ENCODE measurements at regions not wholly inside any gene's neighbourhood (a gene's known extent, or its start where the extent isn't known, plus 50 kb on each side); places are given as distances from the start of the nearest gene placed in this dataset.

- CTCF ChIA-PET, result no interaction called here
- TF ChIP-seq, protein P1, sequence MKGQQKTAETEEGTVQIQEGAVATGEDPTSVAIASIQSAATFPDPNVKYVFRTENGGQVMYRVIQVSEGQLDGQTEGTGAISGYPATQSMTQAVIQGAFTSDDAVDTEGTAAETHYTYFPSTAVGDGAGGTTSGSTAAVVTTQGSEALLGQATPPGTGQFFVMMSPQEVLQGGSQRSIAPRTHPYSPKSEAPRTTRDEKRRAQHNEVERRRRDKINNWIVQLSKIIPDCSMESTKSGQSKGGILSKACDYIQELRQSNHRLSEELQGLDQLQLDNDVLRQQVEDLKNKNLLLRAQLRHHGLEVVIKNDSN (CRISPR knock-in tag; IDR thresholded peaks at IDR 0.05), result no peak
- no peaks in the 10 kb centered on the region for H3K27me3 Mint-ChIP-seq (ENCODE audit: low read depth)
- no peak overlapping the region for H3K27ac Mint-ChIP-seq
- POLR2A ChIA-PET, result no interaction called here
- no peaks in the 10 kb centered on the region for H3K9me3 Mint-ChIP-seq
- H3K36me3 Mint-ChIP-seq, result no peaks in the 10 kb centered on the region
- ATAC-seq (no peak), DNase-seq (ENCODE audit: low spot score) (no peak)
- peaks cover 16% of the 10 kb centered on the region for H3K4me1 Mint-ChIP-seq
- H3K4me3 Mint-ChIP-seq, result no peak overlapping the region
Observed at GRCh38 chr5:98296426-98296825, 477.0 kb upstream of the RGMB start.

GRCh38 chr5:98299435-98299834 is 474.0 kb upstream of the RGMB start:
- Mint-ChIP-seq H3K36me3 (no peaks in the 10 kb centered on the region), H3K4me3 (no peak overlapping the region), H3K9me3 (no peaks in the 10 kb centered on the region), H3K4me1 (peaks cover 21% of the 10 kb centered on the region), H3K27ac (no peak overlapping the region), H3K27me3 (ENCODE audit: low read depth) (no peaks in the 10 kb centered on the region)
- no peak for ATAC-seq
- ChIA-PET CTCF (interaction anchor here (0.8 kb wide), 1 partner anchor 469 kb away, joined by 3 read pairs; no protein-coding TSS in a partner anchor), POLR2A (no interaction called here)
- DNase-seq (ENCODE audit: low spot score), result no peak
- TF ChIP-seq ZNF138 (CRISPR knock-in tag; conservative IDR thresholded peaks at IDR 0.05), result no peak
- TF ChIP-seq FOXK1 (CRISPR knock-in tag; IDR thresholded peaks at IDR 0.05), result no peak
- no peak for TF ChIP-seq ZNF416 (CRISPR knock-in tag; IDR thresholded peaks at IDR 0.05)
- no peak for TF ChIP-seq E2F5 (CRISPR knock-in tag; IDR thresholded peaks at IDR 0.05)
- TF ChIP-seq CTCF (IDR thresholded peaks at IDR 0.05), result no peak
- TF ChIP-seq, protein P2, sequence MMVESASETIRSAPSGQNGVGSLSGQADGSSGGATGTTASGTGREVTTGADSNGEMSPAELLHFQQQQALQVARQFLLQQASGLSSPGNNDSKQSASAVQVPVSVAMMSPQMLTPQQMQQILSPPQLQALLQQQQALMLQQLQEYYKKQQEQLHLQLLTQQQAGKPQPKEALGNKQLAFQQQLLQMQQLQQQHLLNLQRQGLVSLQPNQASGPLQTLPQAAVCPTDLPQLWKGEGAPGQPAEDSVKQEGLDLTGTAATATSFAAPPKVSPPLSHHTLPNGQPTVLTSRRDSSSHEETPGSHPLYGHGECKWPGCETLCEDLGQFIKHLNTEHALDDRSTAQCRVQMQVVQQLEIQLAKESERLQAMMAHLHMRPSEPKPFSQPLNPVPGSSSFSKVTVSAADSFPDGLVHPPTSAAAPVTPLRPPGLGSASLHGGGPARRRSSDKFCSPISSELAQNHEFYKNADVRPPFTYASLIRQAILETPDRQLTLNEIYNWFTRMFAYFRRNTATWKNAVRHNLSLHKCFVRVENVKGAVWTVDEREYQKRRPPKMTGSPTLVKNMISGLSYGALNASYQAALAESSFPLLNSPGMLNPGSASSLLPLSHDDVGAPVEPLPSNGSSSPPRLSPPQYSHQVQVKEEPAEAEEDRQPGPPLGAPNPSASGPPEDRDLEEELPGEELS (CRISPR knock-in tag; IDR thresholded peaks at IDR 0.05), result no peak
- no peak for TF ChIP-seq ZNF317 (CRISPR knock-in tag; IDR thresholded peaks at IDR 0.05; ENCODE audit: borderline replicate concordance, low read depth)
- TF ChIP-seq ZNF532 (CRISPR knock-in tag; IDR thresholded peaks at IDR 0.05; ENCODE audit: borderline replicate concordance), result no peak
- TF ChIP-seq USF2 (CRISPR knock-in tag; IDR thresholded peaks at IDR 0.05), result no peak
- no peak for TF ChIP-seq GTF2I (CRISPR knock-in tag; conservative IDR thresholded peaks at IDR 0.05)
- no peak for TF ChIP-seq ETV6 (CRISPR knock-in tag; IDR thresholded peaks at IDR 0.05)
- no peak for TF ChIP-seq JUN (CRISPR knock-in tag; IDR thresholded peaks at IDR 0.05)
- TF ChIP-seq SOX15 (CRISPR knock-in tag; IDR thresholded peaks at IDR 0.05), result no peak
- no peak for TF ChIP-seq ATF1 (CRISPR knock-in tag; IDR thresholded peaks at IDR 0.05)
- TF ChIP-seq OVOL2 (CRISPR knock-in tag; IDR thresholded peaks at IDR 0.05; ENCODE audit: borderline replicate concordance), result no peak
- no peak for TF ChIP-seq ZNF219 (CRISPR knock-in tag; IDR thresholded peaks at IDR 0.05; ENCODE audit: borderline replicate concordance)
- no peak for TF ChIP-seq E2F4 (CRISPR knock-in tag; IDR thresholded peaks at IDR 0.05; ENCODE audit: borderline replicate concordance, low read depth)
- no peak for TF ChIP-seq ATF6 (CRISPR knock-in tag; IDR thresholded peaks at IDR 0.05)
- TF ChIP-seq CREB1 (CRISPR knock-in tag; IDR thresholded peaks at IDR 0.05), result no peak

All from WTC11 (cell line).